Immature natural killer cell (primary cell): ENCODE measurements at regions not wholly inside any gene's neighbourhood (a gene's known extent, or its start where the extent isn't known, plus 50 kb on each side); places are given as distances from the start of the nearest gene placed in this dataset.

Experiments used
- DNase-seq, 3 donors: peaks; one replicate each; pipeline ENCODE4 v3.0.0; 2022; ENCODE audit warnings: mixed read lengths in 1 of 3
- H3K27ac Mint-ChIP-seq, 6 donors: one replicate each; pipeline ENCODE4 v1.8.0; 2020; ENCODE audit warnings: mixed read lengths in 6 of 6, mild to moderate bottlenecking in 5 of 6, inconsistent platforms in 4 of 6, moderate library complexity in 3 of 6
- H3K27me3 Mint-ChIP-seq, 3 donors: one replicate each; pipeline ENCODE4 v1.8.0; 2020 to 2021; ENCODE audit warnings: low read depth in 3 of 3, mild to moderate bottlenecking in 3 of 3, mixed read lengths in 3 of 3, moderate library complexity in 3 of 3, inconsistent platforms in 1 of 3
- H3K36me3 Mint-ChIP-seq, 3 donors: one replicate each; pipeline ENCODE4 v1.8.0; 2020; ENCODE audit warnings: mixed read lengths in 3 of 3, inconsistent platforms in 2 of 3, mild to moderate bottlenecking in 2 of 3
- H3K4me1 Mint-ChIP-seq, 2 donors: one replicate each; pipeline ENCODE4 v1.8.0; 2020; ENCODE audit warnings: inconsistent platforms in 2 of 2, mild to moderate bottlenecking in 2 of 2, mixed read lengths in 2 of 2, moderate library complexity in 1 of 2
- H3K4me3 Mint-ChIP-seq, 5 donors: one replicate each; pipeline ENCODE4 v1.8.0; 2020; ENCODE audit warnings: mild to moderate bottlenecking in 5 of 5, mixed read lengths in 5 of 5, inconsistent platforms in 3 of 5, moderate library complexity in 3 of 5
- H3K9me3 Mint-ChIP-seq, 6 donors: one replicate each; pipeline ENCODE4 v1.8.0; 2020; ENCODE audit warnings: mild to moderate bottlenecking in 6 of 6, mixed read lengths in 6 of 6, inconsistent platforms in 4 of 6, moderate library complexity in 3 of 6

DNA sequence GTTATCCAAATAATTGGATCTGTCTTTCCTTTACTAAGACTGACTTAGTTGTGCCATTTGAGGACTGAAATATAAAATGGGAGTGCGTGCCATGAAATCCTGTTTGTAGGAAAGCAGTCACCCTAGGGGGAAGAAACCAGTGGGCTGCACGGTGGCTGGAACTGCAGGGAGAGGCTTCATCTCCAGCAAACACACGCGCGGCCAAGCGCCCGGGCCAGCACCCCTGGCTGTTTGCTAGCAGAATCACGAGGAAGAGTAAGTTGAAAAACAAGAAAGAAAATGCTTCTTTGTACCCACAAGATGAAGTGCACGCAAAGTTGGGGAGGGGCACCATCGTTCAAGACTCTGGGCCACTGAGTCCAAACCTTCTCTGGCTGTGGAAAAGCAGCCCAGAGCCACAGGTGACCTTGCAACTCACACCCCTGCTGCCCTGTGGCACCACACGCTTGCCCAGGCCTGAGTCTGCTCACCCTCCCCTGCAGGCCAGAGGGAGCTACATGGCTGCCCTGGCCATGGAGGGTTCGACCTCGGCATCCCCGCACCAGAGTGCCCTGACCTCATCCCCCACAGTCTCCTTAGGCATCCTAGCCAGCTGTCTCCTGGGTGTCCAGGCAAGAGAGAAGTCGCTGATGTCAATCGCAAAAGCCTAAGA is 55.2 kb downstream of the IRX2 start:
- Mint-ChIP-seq H3K9me3 (peaks cover 0 to 2% (median 0%) of the 10 kb centered on the region in 6 donors), H3K4me1 (no peaks in the 10 kb centered on the region), H3K27me3 (peaks cover 0 to 3% (median 0%) of the 10 kb centered on the region in 3 donors), H3K36me3 (no peaks in the 10 kb centered on the region), H3K27ac (no peak overlapping the region), H3K4me3 (no peak overlapping the region)
- DNase-seq, result no peak

DNA sequence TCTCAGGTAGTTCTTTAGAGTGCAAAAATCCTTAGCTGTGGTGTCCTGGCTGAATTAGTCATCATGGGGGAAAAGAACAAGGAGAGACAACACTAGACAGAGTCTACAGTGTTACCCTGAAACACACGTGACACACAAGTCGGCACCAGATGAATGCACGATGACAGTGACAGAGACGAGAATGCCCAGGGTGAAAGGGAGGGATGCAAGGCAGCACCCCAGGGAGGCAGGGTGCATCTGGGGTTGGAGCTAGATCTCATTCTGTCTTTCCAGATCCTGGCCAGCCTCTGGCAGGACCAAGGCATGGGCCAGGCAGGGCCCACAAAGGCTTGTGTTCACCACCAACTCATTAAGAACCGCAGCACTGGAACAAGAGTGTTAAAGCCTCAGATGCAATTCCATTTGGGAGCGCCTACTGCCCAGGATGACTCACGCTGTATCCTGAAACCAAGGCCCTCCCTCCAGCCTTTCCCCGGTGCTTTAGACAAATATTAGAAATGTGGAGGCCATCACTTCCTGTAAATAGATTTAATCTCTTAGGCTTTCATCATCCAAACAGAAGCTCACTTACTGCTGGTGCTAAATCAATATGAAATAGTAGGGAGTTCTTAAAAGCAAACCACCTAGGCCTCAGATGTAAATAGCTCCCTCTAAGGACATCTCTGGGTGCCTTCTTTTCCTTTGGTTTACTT is 56.1 kb downstream of the IRX2 start:
- Mint-ChIP-seq H3K9me3 (peaks cover 0 to 2% (median under 1%) of the 10 kb centered on the region in 6 donors), H3K27ac (no peak overlapping the region), H3K27me3 (peaks cover 0 to 3% (median 0%) of the 10 kb centered on the region in 3 donors), H3K4me3 (no peak overlapping the region), H3K4me1 (no peaks in the 10 kb centered on the region), H3K36me3 (no peaks in the 10 kb centered on the region)
- no peak for DNase-seq

DNA sequence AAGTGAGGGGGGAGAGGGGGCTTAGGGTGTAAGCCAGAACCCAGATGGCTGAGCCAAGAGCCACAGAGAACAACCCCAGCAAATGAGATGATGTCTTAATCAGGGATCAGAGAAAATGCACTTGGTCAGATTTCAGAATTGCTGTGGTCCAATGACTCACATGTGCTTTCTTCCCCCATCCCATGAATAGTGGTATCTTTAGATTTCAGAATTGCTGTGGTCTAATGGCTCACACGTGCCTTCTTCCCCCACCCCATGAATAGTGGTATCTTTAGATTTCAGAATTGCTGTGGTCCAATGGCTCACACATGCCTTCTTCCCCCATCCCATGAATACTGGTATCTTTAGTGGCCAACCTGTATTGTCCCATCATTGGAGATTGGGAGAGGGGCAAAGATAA is 59.9 kb downstream of the IRX2 start:
- no peak for DNase-seq
- H3K4me3 Mint-ChIP-seq, result no peak overlapping the region
- H3K27ac Mint-ChIP-seq, result no peak overlapping the region
- no peaks in the 10 kb centered on the region for H3K36me3 Mint-ChIP-seq
- H3K4me1 Mint-ChIP-seq, result no peaks in the 10 kb centered on the region
- peaks cover 0 to 2% (median 0%) of the 10 kb centered on the region in 6 donors for H3K9me3 Mint-ChIP-seq
- peaks cover 0 to 4% (median 1%) of the 10 kb centered on the region in 3 donors for H3K27me3 Mint-ChIP-seq

DNA sequence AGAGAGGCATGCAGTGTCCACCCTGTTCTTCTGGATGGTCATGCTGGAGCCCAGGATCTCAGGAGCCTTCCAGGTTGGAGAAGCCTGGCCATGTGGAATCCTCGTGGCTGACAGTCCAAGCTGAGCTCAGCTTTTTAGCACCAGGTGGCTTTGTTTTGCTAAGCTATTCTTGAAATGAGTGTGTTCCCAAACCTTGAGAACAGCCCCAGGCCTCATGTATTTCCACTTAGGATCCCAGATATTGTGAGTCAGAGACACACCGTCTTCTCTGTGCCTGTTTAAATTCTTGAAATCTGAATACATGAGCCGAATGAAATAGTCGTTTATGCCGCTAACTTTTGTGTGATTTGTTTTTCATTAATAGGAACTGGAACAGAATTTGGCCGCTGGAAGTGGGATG is 61.2 kb downstream of the IRX2 start:
- DNase-seq, result no peak
- no peak overlapping the region for H3K4me3 Mint-ChIP-seq
- no peak overlapping the region for H3K27ac Mint-ChIP-seq
- H3K36me3 Mint-ChIP-seq, result no peaks in the 10 kb centered on the region
- no peaks in the 10 kb centered on the region for H3K4me1 Mint-ChIP-seq
- H3K9me3 Mint-ChIP-seq, result peaks cover 0 to 2% (median 0%) of the 10 kb centered on the region in 6 donors
- peaks cover 0 to 4% (median 1%) of the 10 kb centered on the region in 3 donors for H3K27me3 Mint-ChIP-seq

DNA sequence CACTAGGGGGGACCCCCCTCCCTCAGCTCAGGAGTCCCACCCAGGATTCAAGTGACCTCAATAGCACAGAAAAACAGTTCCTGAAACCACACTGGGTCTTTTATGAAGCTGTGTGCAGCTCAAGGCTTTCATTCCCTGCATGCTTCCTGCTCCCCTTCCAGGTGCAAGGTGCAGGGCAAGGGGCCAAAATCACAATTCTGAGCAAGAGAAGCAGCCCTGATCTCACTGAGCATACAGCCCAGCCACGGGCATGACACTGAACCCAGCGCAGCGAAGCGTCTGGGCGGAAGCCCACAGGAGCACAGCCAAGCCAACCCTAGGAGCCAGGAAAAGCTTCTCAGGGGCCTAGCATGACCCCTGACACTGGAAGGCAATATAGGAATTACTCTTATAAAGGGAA is 62.9 kb downstream of the IRX2 start:
- peaks cover 0 to 2% (median 0%) of the 10 kb centered on the region in 6 donors for H3K9me3 Mint-ChIP-seq
- H3K4me1 Mint-ChIP-seq, result no peaks in the 10 kb centered on the region

DNA sequence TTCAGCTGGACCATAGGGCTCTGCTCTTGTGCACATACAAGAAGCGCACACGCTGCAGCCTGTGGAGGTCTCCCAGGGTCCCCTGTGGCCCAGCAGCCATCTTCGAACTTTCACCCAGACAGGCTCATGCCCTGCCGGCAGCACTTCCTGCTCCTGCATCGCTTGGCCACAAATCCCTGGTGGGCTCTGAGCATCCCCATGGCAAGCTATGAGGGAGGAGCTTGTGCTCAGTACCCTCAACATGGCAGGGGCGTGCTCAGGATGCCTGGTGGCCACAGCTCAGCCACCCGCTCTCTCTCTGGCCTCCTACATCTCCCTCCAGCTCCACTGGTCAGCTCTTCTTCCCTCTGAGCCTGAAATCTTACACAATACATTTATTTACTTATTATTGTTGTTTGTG is 63.7 kb downstream of the IRX2 start:
- Mint-ChIP-seq H3K4me3 (no peak overlapping the region), H3K4me1 (no peaks in the 10 kb centered on the region), H3K36me3 (no peaks in the 10 kb centered on the region), H3K9me3 (peaks cover 0 to 8% (median 1%) of the 10 kb centered on the region in 6 donors), H3K27ac (no peak overlapping the region), H3K27me3 (peaks cover 0 to 4% (median 1%) of the 10 kb centered on the region in 3 donors)
- DNase-seq, result no peak

More for the DNA sequence above, 62.9 kb downstream of the IRX2 start:
- Mint-ChIP-seq H3K36me3 (no peaks in the 10 kb centered on the region), H3K27me3 (peaks cover 0 to 4% (median 1%) of the 10 kb centered on the region in 3 donors), H3K4me3 (no peak overlapping the region), H3K27ac (no peak overlapping the region)
- no peak for DNase-seq

DNA sequence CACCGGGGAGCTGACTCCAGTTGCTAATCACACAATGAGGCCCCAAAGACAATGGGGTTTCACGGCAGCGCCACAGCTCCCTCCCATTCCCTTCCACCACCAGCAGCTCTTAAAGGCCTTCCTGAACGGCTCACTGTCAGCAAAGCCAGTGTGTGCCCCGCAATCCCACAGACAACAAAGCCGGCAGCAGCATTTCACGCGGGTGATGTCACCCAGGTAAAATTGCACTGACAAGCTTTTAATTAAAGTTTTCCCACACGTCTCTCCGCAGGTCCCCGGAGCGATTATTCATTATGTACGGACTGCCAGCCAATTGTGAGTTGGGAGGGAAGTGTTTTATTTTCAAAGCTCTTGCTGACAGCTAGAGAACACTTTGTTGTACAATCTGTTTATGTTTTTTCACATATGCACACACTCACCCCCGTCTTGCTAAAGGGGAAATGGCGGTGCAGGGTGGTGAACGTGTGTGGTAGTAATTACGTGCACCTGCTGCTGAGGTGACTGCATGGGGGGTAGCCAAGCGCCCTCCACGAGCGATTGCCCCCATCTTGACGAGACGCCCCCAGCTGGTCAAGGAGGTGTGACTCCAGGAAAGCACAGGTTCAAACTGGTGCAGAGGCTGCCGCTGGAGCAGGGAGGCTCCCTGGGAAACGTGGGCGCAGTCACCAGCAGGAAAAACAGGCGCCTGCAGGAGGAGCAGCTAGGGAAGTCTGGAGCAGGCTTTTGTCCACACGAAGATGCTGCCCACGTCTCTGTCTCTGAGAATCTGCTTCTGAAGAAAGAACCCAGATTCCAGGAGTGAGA is 65.0 kb downstream of the IRX2 start:
- Mint-ChIP-seq H3K4me3 (no peak overlapping the region), H3K36me3 (no peaks in the 10 kb centered on the region), H3K9me3 (peaks cover 0 to 8% (median 1%) of the 10 kb centered on the region in 6 donors), H3K27ac (no peak overlapping the region), H3K4me1 (no peaks in the 10 kb centered on the region), H3K27me3 (peaks cover 0 to 4% (median 1%) of the 10 kb centered on the region in 3 donors)
- DNase-seq, result no peak

DNA sequence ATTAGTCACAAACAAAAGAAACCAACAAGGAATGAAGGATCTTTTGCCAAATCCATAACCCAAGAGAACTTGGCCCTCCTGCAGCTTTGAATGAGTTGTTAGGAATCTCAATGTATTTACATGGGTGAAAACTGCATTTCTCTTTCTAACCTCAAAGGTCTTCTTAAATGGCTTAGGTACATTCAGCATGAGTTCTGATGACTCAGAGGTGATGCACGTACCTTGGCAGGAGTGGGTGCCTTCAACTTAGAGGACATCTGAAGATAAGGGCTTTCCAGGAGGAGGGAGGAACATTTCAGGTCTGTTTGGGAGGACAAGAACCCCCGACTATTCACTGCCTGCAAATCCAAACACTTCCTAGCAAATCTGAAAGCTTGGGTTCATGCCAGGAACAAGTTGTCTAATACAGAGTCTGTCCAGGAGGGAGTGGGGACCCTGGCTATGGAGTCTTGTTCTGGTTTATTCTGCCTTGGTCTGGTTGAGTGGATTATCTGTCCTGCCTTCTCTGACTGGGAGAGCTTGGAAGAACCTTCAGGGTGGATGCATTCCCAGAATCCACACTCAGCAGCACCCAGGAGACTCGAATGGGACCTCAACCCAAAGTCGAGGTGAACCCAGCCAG is 65.7 kb downstream of the IRX2 start:
- peaks cover 0 to 8% (median 1%) of the 10 kb centered on the region in 6 donors for H3K9me3 Mint-ChIP-seq
- DNase-seq, result no peak
- H3K27ac Mint-ChIP-seq, result no peak overlapping the region
- peaks cover 0 to 4% (median 1%) of the 10 kb centered on the region in 3 donors for H3K27me3 Mint-ChIP-seq
- H3K36me3 Mint-ChIP-seq, result no peaks in the 10 kb centered on the region
- H3K4me1 Mint-ChIP-seq, result no peaks in the 10 kb centered on the region
- no peak overlapping the region for H3K4me3 Mint-ChIP-seq

DNA sequence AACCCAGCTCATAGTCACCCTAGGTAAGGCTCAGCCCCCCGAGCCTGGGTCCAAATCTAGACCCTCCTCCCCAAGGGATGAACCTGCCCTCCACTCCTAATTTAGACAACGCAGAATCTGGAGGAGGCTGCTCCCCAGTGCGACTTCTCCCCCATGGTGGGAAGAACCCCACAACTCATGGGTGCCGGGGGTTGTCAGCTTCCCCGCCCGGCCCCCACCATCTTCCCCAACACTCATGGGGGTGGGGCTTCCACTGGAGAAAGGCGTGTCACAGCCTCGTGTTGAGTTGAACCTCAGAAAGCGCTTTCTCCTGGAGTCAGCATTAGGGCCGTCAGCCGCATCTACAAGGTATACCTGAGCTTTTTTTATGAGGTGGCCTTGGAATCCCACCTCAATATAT is 66.9 kb downstream of the IRX2 start:
- Mint-ChIP-seq H3K4me3 (no peak overlapping the region), H3K27ac (no peak overlapping the region)
- DNase-seq, result no peak

DNA sequence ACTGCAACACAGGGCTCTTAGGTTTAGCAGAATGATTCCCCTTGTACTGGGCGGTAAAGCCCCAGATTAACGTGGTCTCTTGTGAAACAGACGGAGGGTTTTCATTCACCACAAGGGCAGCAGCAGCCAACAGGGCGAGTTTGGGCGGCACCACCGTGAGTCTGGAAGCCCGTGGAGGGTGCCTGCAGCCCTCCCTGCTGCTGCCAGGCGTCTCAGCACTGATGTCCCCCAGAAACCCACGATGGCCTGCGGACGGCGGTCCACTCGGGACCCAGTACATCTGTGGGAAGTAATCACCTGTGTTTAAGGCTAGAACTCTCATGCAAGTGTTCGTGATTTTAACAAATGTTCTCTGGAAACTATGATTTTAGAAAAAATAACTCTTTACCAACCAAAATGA is 67.8 kb downstream of the IRX2 start:
- Mint-ChIP-seq H3K4me3 (no peak overlapping the region), H3K9me3 (peaks cover 0 to 8% (median 0%) of the 10 kb centered on the region in 6 donors), H3K27me3 (peaks cover 0 to 4% (median 0%) of the 10 kb centered on the region in 3 donors), H3K36me3 (no peaks in the 10 kb centered on the region), H3K4me1 (no peaks in the 10 kb centered on the region), H3K27ac (no peak overlapping the region)
- no peak for DNase-seq

More for the DNA sequence above, 66.9 kb downstream of the IRX2 start:
- Mint-ChIP-seq H3K9me3 (peaks cover 0 to 8% (median 0%) of the 10 kb centered on the region in 6 donors), H3K27me3 (peaks cover 0 to 4% (median under 1%) of the 10 kb centered on the region in 3 donors), H3K36me3 (no peaks in the 10 kb centered on the region), H3K4me1 (no peaks in the 10 kb centered on the region)

DNA sequence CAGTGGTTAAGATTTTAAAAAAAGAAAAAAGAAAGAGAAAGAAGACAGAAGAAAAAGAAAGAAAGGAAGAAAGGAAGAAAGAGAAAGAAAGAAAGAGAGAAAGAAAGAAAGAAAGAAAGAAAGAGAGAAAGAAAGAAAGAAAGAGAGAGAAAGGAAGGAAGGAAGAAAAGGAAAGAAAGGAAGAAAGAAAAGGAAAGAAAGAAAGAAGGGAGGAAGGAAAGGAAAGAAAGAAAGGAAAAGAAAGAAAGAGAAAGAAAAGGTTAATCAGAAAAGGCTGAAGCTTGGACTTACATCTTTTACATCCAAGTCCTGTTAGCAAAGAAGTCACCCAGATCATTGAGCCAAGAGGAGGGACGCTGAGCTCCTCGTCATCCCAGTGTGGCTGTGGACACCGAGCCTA is 70.0 kb downstream of the IRX2 start:
- Mint-ChIP-seq H3K27ac (no peak overlapping the region), H3K27me3 (no peaks in the 10 kb centered on the region), H3K4me1 (no peaks in the 10 kb centered on the region), H3K36me3 (no peaks in the 10 kb centered on the region), H3K9me3 (peaks cover 0 to 8% (median 0%) of the 10 kb centered on the region in 6 donors), H3K4me3 (no peak overlapping the region)
- no peak for DNase-seq

DNA sequence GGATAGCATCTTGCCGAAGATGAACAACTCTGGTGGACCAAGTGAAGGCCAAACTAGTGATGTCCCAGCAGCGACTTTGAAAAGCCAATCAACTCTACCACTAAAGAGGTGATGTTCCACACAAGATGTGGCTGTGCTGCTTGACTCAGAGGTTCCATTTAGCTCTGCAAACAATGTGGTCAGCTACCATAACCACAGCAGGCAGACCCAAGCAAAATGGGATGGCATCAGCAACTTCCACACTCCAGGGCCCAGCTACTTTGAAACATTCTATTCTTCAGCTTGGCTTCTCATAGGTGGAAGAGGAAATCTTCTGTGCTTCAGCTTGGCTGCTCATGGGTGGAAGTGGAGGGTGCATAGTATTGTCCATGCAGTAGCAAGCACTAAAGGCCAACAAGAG is 70.5 kb downstream of the IRX2 start:
- no peaks in the 10 kb centered on the region for H3K36me3 Mint-ChIP-seq
- no peak overlapping the region for H3K4me3 Mint-ChIP-seq
- peaks cover 0 to 8% (median 0%) of the 10 kb centered on the region in 6 donors for H3K9me3 Mint-ChIP-seq
- no peak overlapping the region for H3K27ac Mint-ChIP-seq
- H3K27me3 Mint-ChIP-seq, result peaks cover 0 to under 1% (median 0%) of the 10 kb centered on the region in 3 donors
- no peaks in the 10 kb centered on the region for H3K4me1 Mint-ChIP-seq
- DNase-seq, result no peak

DNA sequence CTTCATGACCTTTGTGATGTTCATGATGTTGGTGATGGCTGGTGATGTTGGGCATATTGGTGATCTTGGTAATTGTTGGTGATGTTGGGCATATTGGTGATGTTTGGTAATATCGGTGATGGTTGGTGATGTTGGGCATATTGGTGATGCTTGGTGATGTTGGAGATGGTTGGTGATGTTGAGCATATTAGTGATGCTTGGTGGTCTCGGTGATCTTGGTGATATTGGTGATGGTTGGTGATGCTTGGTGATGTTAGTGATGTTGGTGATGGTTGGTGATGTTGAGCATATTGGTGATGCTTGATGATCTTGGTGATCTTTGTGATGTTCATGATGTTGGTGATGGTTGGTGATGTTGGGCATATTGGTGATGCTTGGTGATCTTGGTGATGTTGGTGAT is 73.8 kb downstream of the IRX2 start:
- Mint-ChIP-seq H3K27ac (no peak overlapping the region), H3K27me3 (peaks cover 0 to 2% (median 0%) of the 10 kb centered on the region in 3 donors), H3K9me3 (peaks cover 0 to 4% (median 0%) of the 10 kb centered on the region in 6 donors), H3K4me3 (no peak overlapping the region), H3K4me1 (no peaks in the 10 kb centered on the region), H3K36me3 (no peaks in the 10 kb centered on the region)
- no peak for DNase-seq
